ENCODE measurements at regions not wholly inside any gene's neighbourhood (a gene's known extent, or its start where the extent isn't known, plus 50 kb on each side); places are given as distances from the start of the nearest gene placed in this dataset.

- no peak for TF ChIP-seq EP300 (conservative IDR thresholded peaks at IDR 0.05; ENCODE audit: poor library complexity, severe bottlenecking)
- no peak for TF ChIP-seq TAF1 (IDR thresholded peaks at IDR 0.05; ENCODE audit: low read depth)
- no peak for TF ChIP-seq CTCF (IDR thresholded peaks at IDR 0.05; ENCODE audit: poor library complexity, severe bottlenecking)
- no peak for TF ChIP-seq POLR2AphosphoS5 (IDR thresholded peaks at IDR 0.05)
- TF ChIP-seq REST (IDR thresholded peaks at IDR 0.05; ENCODE audit: borderline replicate concordance), result no peak
- no peak for TF ChIP-seq EZH2 (IDR thresholded peaks at IDR 0.05; ENCODE audit: borderline replicate concordance, insufficient read depth, low read length, poor library complexity, severe bottlenecking)
- TF ChIP-seq RAD21 (conservative IDR thresholded peaks at IDR 0.05), result no peak
- TF ChIP-seq MXI1 (conservative IDR thresholded peaks at IDR 0.05; ENCODE audit: poor library complexity, severe bottlenecking), result no peak
These were observed 569.9 kb downstream of the ANKRD7 start for GRCh38 chr7:118794419-118794818.

All from neural cell (in vitro differentiated cells).